DOHH2 (cell line): ENCODE measurements at regions not wholly inside any gene's neighbourhood (a gene's known extent, or its start where the extent isn't known, plus 50 kb on each side); places are given as distances from the start of the nearest gene placed in this dataset.

Experiments
- H3F3A ChIP-seq: fragments of 200-600 bp; sonication (generic), shearing (Covaris generic); 2 replicates; pipeline ENCODE4 v1.6.0; 2016; ENCODE audit warnings: antibody characterized with exemption, mild to moderate bottlenecking; ENCODE audit not compliant: control insufficient read depth, insufficient read depth
- H3K27ac ChIP-seq: fragments of 200-600 bp; sonication (generic); 2 replicates; pipeline ENCODE4 v1.5.1; 2014; ENCODE audit warnings: low read depth, mild to moderate bottlenecking, low read length, moderate library complexity
- H3K27me3 ChIP-seq: fragments of 200-600 bp; sonication (generic); 2 replicates; pipeline ENCODE4 v1.6.1; 2014; ENCODE audit warnings: mild to moderate bottlenecking, low read length, mixed read lengths; ENCODE audit not compliant: control insufficient read depth
- H3K36me3 ChIP-seq: fragments of 200-600 bp; sonication (generic); 2 replicates; pipeline ENCODE4 v1.6.1; 2014; ENCODE audit warnings: mild to moderate bottlenecking, low read length, moderate library complexity, mixed read lengths; ENCODE audit not compliant: control insufficient read depth
- H3K4me1 ChIP-seq: fragments of 200-600 bp; sonication (generic); 2 replicates; pipeline ENCODE4 v1.6.1; 2014; ENCODE audit warnings: mild to moderate bottlenecking, low read length, mixed read lengths; ENCODE audit not compliant: control insufficient read depth
- H3K4me2 ChIP-seq: fragments of 200-600 bp; sonication (generic); 2 replicates; pipeline ENCODE4 v1.6.0; 2014; ENCODE audit warnings: mild to moderate bottlenecking, low read length, moderate library complexity
- H3K4me3 ChIP-seq: fragments of 200-600 bp; sonication (generic); 2 replicates; pipeline ENCODE4 v1.5.1; 2014; ENCODE audit warnings: mild to moderate bottlenecking, low read length, mixed read lengths
- H3K79me2 ChIP-seq: fragments of 200-600 bp; sonication (generic); 2 replicates; pipeline ENCODE4 v1.6.1; 2014; ENCODE audit warnings: mild to moderate bottlenecking, low read length, mixed read lengths; ENCODE audit not compliant: control insufficient read depth
- H3K9me2 ChIP-seq: fragments of 200-600 bp; sonication (generic); replicated peaks from 2 replicates; pipeline ENCODE4 v1.6.1; 2014; ENCODE audit warnings: mild to moderate bottlenecking, low read length, mixed read lengths; ENCODE audit not compliant: control insufficient read depth
- H3K9me3 ChIP-seq: fragments of 200-600 bp; sonication (generic); 2 replicates; pipeline ENCODE4 v1.6.1; 2014; ENCODE audit warnings: antibody characterized with exemption, low read length, mixed read lengths; ENCODE audit not compliant: control insufficient read depth, insufficient read depth
- H4K20me1 ChIP-seq: fragments of 200-600 bp; sonication (generic); 2 replicates; pipeline ENCODE4 v1.6.0; 2014; ENCODE audit warnings: low read depth, mild to moderate bottlenecking, antibody characterized with exemption, low read length, moderate library complexity; ENCODE audit not compliant: control insufficient read depth, insufficient read depth
- EZH2phosphoT487 ChIP-seq: fragments of 200-600 bp; sonication (generic); IDR thresholded peaks from 2 replicates; pipeline ENCODE4 v1.6.1; 2017; ENCODE audit warnings: borderline replicate concordance, mild to moderate bottlenecking, antibody characterized with exemption, low read length, moderate library complexity, mixed read lengths
- TF ChIP-seq, protein P1 (sequence below): fragments of 200-600 bp; sonication (generic); IDR thresholded peaks from one replicate; pipeline ENCODE4 v1.5.1; 2014; ENCODE audit warnings: antibody characterized with exemption, mild to moderate bottlenecking, low read depth, low read length; ENCODE audit not compliant: poor library complexity, severe bottlenecking

- Histone ChIP-seq H3K36me3 (no peaks in the 10 kb centered on the region), H3K4me1 (no peaks in the 10 kb centered on the region), H3F3A (no peaks in the 10 kb centered on the region), H3K27me3 (no peaks in the 10 kb centered on the region), H3K9me3 (no peaks in the 10 kb centered on the region), H3K79me2 (no peaks in the 10 kb centered on the region), H4K20me1 (no peaks in the 10 kb centered on the region), H3K4me2 (no peak overlapping the region), H3K9me2 (no peaks in the 10 kb centered on the region), H3K27ac (no peak overlapping the region), H3K4me3 (no peak overlapping the region)
- TF ChIP-seq, protein P1, sequence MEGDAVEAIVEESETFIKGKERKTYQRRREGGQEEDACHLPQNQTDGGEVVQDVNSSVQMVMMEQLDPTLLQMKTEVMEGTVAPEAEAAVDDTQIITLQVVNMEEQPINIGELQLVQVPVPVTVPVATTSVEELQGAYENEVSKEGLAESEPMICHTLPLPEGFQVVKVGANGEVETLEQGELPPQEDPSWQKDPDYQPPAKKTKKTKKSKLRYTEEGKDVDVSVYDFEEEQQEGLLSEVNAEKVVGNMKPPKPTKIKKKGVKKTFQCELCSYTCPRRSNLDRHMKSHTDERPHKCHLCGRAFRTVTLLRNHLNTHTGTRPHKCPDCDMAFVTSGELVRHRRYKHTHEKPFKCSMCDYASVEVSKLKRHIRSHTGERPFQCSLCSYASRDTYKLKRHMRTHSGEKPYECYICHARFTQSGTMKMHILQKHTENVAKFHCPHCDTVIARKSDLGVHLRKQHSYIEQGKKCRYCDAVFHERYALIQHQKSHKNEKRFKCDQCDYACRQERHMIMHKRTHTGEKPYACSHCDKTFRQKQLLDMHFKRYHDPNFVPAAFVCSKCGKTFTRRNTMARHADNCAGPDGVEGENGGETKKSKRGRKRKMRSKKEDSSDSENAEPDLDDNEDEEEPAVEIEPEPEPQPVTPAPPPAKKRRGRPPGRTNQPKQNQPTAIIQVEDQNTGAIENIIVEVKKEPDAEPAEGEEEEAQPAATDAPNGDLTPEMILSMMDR: no peak
- no peak for TF ChIP-seq EZH2phosphoT487
Observed at GRCh38 chr3:175932586-175932985, 1073.5 kb downstream of the NAALADL2 start.

DNA sequence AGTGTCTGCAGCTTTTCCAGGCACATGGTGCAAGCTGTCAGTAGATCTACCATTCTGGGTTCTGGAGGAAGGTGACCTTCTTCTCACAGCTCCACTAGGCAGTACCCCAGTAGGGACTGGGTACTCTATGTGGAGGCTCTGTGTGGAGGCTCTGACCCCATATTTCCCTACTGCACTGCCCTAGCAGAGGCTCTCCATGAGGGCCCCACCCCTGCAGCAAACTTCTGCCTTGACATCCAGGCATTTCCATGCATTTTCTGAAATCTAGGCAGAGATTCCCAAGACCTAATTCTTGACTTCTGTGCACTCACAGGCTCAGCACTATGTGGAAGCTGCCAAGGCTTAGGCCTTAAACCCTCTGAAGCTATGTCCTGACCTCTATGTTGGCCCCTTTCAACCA, 1060.0 kb downstream of the NAALADL2 start:
- H3K4me1 ChIP-seq: no peaks in the 10 kb centered on the region
- no peak overlapping the region for H3K4me2 ChIP-seq
- no peaks in the 10 kb centered on the region for H3K36me3 ChIP-seq
- TF ChIP-seq, protein P1: no peak
- no peak for TF ChIP-seq EZH2phosphoT487
- no peaks in the 10 kb centered on the region for H3K79me2 ChIP-seq
- H3K27ac ChIP-seq: no peak overlapping the region
- no peaks in the 10 kb centered on the region for H3K9me2 ChIP-seq
- no peaks in the 10 kb centered on the region; the same call in 1 of the 2 replicates for H3K9me3 ChIP-seq
- no peak overlapping the region for H3K4me3 ChIP-seq
- H3K27me3 ChIP-seq: no peaks in the 10 kb centered on the region
- H3F3A ChIP-seq: no peaks in the 10 kb centered on the region
- H4K20me1 ChIP-seq: no peaks in the 10 kb centered on the region

DNA sequence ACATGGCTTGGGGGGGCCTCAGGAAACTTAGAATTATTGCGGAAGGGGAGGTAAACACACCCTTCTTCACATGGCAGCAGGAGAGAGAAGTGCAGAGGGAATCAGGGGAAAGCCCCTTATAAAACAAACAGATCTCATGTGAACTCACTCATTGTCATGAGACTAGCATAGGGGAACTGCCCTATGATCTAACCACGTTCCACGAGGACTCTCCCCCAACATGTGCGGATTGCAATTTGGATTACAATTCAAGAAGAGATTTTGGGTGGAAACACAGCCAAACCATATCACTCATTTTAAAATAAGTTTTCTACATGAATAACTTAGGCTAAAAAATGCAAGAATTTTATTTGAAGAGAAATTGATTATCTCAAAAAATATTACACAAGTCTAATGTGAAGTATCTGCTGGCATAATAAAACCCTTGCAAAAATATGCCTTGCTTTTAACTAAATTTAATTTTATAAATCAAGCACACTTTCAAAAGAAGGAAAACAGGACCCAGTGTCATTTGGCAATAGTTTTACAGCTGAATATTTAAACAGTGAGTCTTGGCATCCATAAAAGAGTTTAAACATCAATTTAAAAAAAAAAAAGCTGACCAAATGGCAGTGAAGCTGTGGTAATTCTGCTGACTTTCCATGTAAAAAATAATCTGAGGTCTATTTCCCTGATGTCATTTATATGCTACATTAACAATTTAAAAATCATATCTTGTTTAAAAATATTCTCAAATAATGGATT, 1057.2 kb downstream of the NAALADL2 start:
- H3K4me3 ChIP-seq: no peak overlapping the region
- no peaks in the 10 kb centered on the region for H3K36me3 ChIP-seq
- no peak for TF ChIP-seq EZH2phosphoT487
- TF ChIP-seq, protein P1: no peak
- H3K27ac ChIP-seq: no peak overlapping the region
- H3K9me3 ChIP-seq: no peaks in the 10 kb centered on the region; the same call in 1 of the 2 replicates
- no peaks in the 10 kb centered on the region for H3K79me2 ChIP-seq
- no peaks in the 10 kb centered on the region for H4K20me1 ChIP-seq
- H3K4me1 ChIP-seq: no peaks in the 10 kb centered on the region
- no peak overlapping the region for H3K4me2 ChIP-seq
- H3F3A ChIP-seq: no peaks in the 10 kb centered on the region
- no peaks in the 10 kb centered on the region for H3K27me3 ChIP-seq
- H3K9me2 ChIP-seq: no peaks in the 10 kb centered on the region
